ENCODE measurements at regions not wholly inside any gene's neighbourhood (a gene's known extent, or its start where the extent isn't known, plus 50 kb on each side); places are given as distances from the start of the nearest gene placed in this dataset.
"Not testable (repeated sequence)": the region's sequence is repeated elsewhere in the genome, so short reads cannot be mapped to it uniquely, and the experiment has no call there.

- DNase-seq (ENCODE audit: low read depth) = no peak
Observed at GRCh38 chr2:82501217-82501616, 1957.9 kb downstream of the SUCLG1 start.

GRCh38 chr2:82498777-82499443 is 1960.2 kb downstream of the SUCLG1 start:
- DNase-seq (ENCODE audit: low read depth) = no peak

GRCh38 chr2:82494739-82495138 is 1964.3 kb downstream of the SUCLG1 start:
- DNase-seq (ENCODE audit: low read depth) = no peak

DNA sequence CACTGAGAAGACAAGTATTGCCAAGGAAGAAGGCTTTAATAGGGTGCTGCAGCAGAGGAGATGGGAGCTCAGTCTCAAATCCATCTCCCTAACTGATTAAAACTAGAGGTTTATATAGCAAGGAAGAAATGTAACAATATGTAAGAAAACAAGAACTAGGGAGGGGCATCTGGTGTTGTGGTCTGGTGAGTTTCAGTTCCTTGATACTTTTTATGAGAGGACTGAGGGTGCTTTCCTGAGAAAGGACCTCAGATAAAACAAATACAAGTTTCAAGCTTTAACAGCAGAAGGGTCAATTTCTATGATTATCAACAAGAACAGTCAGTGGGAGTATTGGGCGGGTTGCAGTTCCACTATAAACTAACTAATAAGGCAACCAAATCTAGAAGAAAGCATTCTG is 1967.5 kb downstream of the SUCLG1 start:
- no peak for DNase-seq (ENCODE audit: low read depth)

- DNase-seq (ENCODE audit: low read depth) = no peak
Observed at GRCh38 chr2:82487354-82487753, 1971.7 kb downstream of the SUCLG1 start.

- DNase-seq (ENCODE audit: low read depth) = no peak
Observed at GRCh38 chr2:82485701-82486100, 1973.4 kb downstream of the SUCLG1 start.

DNA sequence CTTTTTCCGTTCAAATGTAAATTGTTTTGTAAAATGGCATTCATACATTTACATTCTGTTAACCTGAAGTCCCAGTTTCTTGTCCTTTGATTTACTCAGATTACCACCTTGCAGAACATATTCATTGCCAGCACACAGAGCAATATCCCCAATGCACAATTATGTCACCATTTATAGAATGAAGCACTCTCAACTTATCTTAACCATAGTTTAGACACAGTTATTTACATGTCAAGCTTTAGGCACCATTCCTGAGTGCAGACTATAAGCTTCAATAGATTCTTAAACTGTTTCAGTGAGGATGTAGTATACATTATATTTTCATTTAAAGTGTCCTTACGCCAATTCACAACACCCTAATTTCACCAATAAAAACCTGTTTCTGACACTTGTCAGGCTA is 1977.9 kb downstream of the SUCLG1 start:
- DNase-seq (ENCODE audit: low read depth) = no peak

DNA sequence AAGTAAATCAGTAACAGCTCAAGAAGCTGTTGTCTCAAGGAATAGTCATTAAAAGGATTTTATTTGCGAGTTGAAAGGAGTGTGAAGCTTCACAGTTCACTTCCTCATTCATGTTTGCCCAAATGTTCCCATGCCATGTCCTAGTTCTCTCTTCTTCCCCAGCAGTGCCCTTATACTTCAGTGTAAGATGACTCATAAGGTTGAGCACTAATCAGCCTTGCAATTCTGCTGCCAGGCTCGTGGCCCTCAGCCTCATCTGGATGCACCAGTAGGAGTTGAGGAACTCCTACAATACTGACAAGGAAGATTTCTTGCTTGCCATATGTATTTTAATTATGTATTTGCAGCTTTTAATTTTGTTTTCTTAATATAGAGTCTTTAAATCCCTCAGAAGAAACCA is 1980.4 kb downstream of the SUCLG1 start:
- no peak for DNase-seq (ENCODE audit: low read depth)

DNA sequence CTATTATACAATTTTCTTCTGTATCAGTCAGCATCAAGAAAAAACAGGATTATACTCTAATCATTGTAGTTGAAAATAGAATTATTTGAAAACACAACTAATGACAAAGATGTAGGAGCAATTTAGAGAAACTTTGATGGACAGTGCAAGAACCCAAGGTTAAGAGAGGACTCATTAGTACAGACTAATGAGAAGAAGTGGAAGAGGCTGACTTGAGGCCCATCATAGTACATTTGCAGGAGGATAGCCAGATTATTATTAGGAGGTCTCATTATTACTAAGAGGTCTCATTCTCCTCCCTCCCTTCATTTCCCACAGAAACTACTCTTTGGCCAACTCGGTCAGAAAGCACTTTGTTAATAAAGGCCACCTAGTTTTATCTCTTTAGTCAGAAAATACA is 1983.0 kb downstream of the SUCLG1 start:
- DNase-seq (ENCODE audit: low read depth) = no peak

DNA sequence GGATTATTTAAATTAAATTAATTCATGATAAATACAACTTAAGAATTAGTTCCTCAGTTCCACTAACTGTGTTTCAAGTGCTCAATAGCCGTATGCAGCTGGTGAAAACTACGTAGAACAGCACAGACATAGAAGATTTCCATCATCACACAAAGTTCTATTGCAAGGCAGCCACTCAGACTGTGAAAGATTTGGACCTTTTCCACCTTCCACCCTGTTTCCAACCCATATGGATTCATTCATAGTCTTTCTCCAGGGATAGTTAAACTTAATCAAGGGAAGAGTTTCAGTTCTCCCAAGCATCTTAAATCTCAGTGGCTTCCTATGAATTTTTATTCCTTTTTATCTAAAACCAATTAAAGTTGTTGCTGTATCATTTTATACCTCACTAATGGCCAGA is 2030.8 kb downstream of the SUCLG1 start:
- DNase-seq (ENCODE audit: low read depth) = no peak

DNA sequence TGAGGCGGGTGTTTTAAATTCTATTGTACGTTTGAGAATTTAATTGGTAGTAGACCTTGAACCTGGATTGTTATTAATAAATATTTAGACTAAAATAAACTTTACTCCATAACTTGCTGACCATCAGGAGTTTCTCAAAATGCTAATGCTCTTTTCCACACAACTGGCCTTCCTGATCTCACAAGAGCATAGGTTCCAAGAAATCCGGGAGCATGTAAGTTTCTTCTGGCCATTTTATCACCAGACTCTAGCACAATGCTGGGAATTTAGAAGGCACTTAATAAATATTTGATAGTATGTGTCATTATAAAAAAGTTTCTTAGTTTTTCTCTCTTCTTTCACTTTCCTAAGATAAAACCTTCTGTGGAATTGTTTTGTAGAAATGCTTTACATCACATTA is 2047.1 kb downstream of the SUCLG1 start:
- DNase-seq (ENCODE audit: low read depth) = no peak

GRCh38 chr2:82411071-82411470 is 2048.0 kb downstream of the SUCLG1 start:
- no peak for DNase-seq (ENCODE audit: low read depth)

DNA sequence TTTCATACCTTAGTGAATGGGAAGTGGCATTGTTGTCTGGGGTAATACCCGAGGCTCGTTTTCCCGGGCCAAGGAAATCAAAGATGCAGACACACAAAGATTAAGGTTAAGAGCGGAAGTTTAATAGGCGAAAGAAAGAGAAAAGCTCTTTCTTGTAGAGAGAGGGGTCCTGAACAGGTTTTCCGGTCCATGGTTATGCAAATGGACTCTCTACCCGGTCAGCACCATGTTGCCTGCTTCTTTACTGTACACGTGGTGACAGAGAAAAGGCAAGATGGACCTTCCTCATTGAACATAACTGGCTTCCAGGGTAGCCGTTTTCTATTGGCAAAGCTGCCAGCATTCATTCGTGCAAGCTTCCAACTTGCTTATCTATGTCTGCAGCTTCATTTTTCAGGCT is 2063.5 kb downstream of the SUCLG1 start:
- DNase-seq (ENCODE audit: low read depth) = no peak

DNA sequence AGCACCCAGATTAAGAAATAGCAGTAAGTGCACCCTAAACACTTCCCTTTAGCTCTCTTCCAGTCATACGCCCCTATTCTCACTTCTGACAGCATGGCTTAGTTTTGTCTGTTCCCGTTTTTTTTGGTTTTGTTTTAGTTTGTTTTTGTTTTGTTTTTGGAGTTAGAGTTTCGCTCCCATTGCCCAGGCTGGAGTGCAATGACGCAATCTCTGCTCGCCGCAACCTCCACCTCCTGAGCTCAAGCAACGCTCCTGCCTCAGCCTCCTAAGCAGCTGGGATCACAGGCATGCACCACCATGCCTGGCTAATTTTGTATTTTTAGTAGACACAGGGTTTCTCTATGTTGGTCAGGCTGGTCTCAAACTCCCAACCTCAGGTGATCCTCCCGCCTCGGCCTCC is 2067.7 kb downstream of the SUCLG1 start:
- no peak for DNase-seq (ENCODE audit: low read depth)

GRCh38 chr2:82355622-82356021 is 2051.1 kb upstream of the LRRTM1 start:
- no peak for DNase-seq (ENCODE audit: low read depth)

DNA sequence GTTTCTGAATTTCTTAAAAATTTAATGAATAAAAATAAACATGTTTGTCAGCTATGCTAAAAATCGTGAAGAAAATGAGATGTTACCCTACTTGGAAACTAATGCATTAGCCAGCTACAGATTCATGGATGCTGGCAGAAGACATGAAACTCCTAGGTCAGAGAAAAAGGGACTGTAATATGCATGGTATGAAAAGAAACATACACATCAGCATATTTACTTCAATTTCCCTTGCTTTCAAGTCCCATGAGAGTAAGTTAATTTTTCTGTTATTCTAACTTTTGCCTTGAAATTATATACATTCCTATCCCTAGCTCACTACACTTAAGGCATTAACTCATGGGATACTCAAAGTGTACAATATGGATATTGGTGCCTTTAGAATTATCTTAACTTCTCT is 2041.4 kb upstream of the LRRTM1 start:
- DNase-seq (ENCODE audit: low read depth) = no peak

DNA sequence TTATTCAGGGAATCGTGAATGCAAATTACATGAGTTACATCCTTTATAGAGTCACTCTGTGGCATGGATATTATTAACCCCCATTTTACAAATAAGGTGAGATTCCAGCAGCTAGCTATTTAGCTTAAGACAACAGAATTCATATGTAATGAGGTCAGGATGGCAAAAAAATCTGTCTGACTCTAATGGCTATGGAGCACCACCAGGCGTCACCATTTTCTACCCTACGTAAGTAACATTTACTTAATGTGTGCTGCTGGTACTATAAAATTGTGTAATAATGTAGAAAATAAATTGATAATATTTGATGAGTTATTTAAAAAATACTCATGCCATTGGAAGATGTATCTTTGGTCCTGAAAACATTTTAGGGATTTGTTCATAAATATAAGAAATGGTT is 2040.1 kb upstream of the LRRTM1 start:
- DNase-seq (ENCODE audit: low read depth) = no peak

GRCh38 chr2:82342356-82342755 is 2037.8 kb upstream of the LRRTM1 start:
- DNase-seq (ENCODE audit: low read depth) = no peak

DNA sequence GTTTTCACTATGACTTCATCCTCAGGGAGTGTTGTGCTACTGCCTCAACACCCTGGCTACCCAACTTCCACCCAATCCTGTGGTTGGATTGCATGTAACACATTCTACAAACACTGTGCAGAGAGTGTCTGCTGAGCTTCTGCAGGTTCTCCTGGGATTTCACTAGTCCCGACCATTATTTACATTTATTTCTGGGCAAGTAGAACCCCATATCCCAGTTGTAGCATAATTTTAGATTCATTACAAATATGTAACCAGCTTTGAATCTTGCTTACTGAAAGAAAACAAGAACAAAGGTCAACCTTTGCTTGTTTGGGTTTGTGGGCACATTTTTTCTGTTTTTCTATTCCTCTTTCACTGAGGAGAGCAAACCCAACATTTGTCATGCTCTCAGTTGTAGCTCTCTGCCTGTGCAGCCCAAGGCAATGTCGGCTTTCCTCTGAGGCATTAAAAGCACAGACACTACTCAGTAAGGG is 2036.1 kb upstream of the LRRTM1 start:
- no peak for DNase-seq (ENCODE audit: low read depth)

GRCh38 chr2:82339805-82340204 is 2035.3 kb upstream of the LRRTM1 start:
- no peak for DNase-seq (ENCODE audit: low read depth)

- DNase-seq (ENCODE audit: low read depth) = no peak
Observed at GRCh38 chr2:82333697-82334096, 2029.1 kb upstream of the LRRTM1 start.

DNA sequence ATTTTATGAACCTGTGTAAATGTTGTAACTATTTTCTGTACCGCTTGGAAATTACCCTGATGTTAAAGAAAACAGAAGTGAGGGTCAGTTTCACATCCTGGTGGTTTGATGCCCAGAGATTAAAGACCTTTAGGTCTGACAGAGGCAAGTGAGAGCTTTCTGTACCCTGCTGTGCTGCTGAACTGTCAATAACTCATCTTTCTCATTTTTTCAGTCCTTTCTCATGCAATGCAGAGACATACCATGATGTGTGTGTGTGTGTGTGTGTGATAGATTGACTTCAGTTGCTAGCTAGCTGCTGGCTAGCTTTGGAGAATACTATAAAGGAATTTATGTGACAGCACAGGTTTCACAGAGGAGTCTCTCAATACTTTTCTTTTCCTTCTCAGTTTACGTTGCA is 2025.6 kb upstream of the LRRTM1 start:
- DNase-seq (ENCODE audit: low read depth) = no peak

DNA sequence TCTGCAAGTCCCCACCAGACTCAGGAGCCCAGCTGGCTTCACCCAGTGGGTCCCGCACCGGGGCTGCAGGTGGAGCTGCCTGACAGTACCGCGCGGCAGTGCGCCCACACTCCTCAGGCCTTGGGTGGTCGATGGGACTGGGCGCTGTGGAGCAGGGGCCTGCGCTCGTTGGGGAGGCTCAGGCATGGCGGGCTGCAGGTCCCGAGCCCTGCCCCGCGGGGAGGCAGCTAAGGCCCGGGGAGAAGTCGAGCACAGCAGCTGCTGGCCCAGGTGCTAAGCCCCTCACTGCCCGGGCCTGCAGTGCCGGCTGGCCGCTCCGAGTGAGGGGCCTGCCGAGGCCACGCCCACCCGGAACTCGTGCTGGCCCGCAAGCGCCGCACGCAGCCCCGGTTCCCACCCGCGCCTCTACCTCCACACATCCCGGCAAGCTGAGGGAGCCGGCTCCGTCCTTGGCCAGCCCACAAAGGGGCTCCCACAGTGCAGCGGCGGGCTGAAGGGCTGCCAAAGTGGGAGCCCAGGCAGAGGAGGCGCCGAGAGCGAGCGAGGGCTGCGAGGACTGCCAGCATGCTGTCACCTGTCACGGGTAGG is 2021.7 kb upstream of the LRRTM1 start:
- DNase-seq (ENCODE audit: low read depth) = not testable (repeated sequence)

DNA sequence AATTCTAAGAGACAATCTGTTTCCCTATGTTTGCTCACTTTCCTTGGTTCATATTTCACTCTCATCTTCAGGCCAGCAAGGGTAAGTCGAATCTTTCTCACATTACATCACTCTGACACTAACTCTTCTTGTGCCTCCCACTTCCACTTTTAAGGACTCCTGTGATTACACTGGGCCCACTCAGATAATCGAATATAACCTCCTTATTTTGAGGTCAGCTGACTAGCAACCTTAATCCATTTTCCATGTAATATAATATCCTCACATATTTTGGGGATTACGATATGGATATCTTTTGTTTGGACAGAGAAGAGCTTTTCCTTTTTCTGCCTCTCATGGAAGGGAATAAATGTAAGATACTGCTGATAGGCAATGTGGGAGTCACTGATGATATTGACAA is 2015.7 kb upstream of the LRRTM1 start:
- no peak for DNase-seq (ENCODE audit: low read depth)
